ENCODE measurements at regions not wholly inside any gene's neighbourhood (a gene's known extent, or its start where the extent isn't known, plus 50 kb on each side); places are given as distances from the start of the nearest gene placed in this dataset.

- DNase-seq = no peak
- intact Hi-C loops (cut with DNase I) = no loop called here
Observed at GRCh38 chr1:4395676-4396075, 258.7 kb upstream of the AJAP1 start.

- peak in 34 of 42 donors; percentile 10 to 69 (median 34) for DNase-seq
- intact Hi-C loops (cut with DNase I) = no loop called here
Observed at GRCh38 chr1:4396551-4396950, 257.9 kb upstream of the AJAP1 start.

GRCh38 chr1:4397196-4397595 lies 257.2 kb upstream of the AJAP1 start:
- intact Hi-C loops (cut with DNase I) = no loop called here
- peak in 39 of 42 donors; percentile 7 to 79 (median 40) for DNase-seq

- DNase-seq = no peak
- intact Hi-C loops (cut with DNase I) = no loop called here
Observed at GRCh38 chr1:4402032-4402431, 252.4 kb upstream of the AJAP1 start.

DNA sequence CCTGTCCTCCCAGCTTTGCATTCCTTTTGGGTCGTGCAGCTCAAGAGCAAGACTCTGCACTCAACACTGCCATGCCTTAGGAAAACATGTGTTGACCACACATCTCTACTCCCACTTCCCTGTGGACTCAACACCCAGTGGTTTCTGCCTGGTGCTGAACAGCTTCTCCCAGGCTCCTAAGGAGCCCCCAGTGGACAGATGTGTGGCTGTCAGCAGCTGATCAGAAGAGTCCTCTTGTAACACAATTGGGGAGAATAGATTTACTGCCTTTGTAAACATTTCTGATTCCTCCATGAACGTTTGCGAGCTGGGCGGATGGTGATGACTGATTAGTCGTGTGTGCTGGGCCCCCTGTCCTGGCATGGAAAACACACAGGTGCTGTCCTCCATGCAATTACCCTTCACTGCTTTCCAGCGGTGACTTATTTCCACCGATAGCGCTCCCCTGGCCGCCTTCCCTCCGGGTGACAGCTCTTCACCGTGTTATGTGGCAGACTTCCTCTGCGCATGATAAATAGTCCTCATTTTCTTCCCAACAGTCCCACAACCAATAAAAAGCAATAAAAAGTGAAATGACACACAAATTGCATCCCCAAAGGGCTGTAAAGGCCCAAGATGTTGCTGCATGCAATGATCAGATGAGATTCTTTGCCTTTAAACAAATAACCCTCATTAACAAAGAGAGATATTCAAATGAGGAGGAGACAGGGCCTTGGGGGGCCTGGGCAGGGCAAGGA lies 249.4 kb upstream of the AJAP1 start:
- DNase-seq = no peak
- intact Hi-C loops (cut with DNase I) = no loop called here

GRCh38 chr1:4407851-4408250 lies 246.6 kb upstream of the AJAP1 start:
- intact Hi-C loops (cut with DNase I) = no loop called here
- DNase-seq = no peak

DNA sequence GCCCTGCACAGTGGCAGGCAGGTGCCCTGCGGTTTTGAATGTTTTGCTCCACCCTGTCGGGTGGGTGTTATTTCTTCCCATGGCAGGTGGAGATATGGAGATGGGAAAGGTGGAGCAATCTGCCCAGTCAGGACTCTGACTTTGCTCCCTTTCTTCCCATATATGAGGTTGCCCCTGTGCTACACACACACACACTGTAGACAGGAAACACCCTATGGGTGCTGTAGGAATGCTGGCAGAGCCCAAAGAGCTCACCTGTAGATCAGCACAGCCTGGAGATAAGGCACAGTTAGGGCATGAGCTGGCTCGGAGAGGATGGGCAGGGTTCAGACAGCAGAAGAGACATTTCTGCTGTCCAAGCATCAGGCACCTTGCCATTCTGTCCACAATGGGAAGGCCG lies 246.0 kb upstream of the AJAP1 start:
- intact Hi-C loops (cut with DNase I) = no loop called here
- no peak for DNase-seq

- no peak for DNase-seq
- intact Hi-C loops (cut with DNase I) = no loop called here
Observed at GRCh38 chr1:4411862-4412261, 242.5 kb upstream of the AJAP1 start.

- no peak for DNase-seq
- intact Hi-C loops (cut with DNase I) = no loop called here
Observed at GRCh38 chr1:4415476-4415875, 238.9 kb upstream of the AJAP1 start.

- intact Hi-C loops (cut with DNase I) = no loop called here
- DNase-seq = no peak
Observed at GRCh38 chr1:4416189-4416588, 238.2 kb upstream of the AJAP1 start.

GRCh38 chr1:4418021-4418420 lies 236.4 kb upstream of the AJAP1 start:
- DNase-seq = no peak
- intact Hi-C loops (cut with DNase I) = no loop called here

DNA sequence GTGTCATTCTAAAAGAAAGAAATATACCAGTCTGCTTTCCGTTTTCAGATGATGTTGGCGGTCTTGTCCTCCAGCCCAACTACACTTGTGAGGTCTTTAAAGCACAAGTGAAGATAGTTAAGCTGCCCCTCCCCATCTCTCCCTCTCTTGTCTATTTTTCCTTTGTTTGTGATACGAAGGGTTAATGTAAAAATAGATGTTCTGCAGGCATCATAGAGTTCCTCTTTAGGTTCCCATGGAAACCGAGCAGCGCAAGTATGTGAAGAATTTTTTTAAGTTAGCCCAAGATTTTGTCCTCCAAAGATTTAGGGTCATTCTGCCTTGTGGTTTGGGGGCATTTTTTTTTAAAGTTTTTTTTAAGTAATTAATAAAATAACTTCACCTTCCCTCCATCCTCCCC lies 232.4 kb upstream of the AJAP1 start:
- DNase-seq = no peak

DNA sequence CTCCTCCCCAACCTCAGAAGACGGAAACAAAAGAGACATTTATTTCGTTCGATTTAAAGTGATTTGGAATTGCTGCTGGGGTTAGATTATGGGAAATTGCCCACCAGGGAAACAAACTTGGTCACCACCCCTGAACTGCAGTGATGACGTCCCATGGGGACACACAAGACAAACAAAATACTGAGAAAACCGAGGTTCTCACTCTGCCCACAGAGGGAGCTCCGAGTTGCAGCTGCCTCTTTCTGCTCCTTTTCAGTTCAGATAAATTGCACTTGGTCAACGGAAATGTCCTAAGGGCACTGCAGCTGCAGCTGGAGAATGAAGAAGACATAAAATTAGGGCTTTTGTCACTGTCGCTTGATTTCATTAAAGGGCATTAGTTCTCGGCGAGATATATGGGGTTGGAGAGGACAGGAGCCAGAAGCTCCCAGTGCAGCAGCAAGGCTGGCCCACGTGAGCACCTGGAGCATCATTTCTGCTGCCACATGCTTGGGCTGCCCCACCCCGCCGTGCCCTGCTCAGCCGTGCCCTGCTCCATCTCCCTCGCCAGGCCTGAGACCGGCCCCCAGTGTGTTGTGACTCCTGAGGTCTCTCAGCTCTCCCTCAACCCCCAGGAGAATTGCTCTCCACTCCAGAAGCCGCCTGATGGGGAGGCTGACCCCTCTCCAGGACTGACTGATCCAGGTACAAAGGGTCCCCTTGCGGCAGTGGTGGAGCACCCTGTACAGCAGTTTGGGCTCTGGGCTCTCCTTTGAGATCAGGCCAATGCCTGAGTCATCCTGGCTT lies 231.7 kb upstream of the AJAP1 start:
- intact Hi-C loops (cut with DNase I) = no loop called here
- DNase-seq = peak in 10 of 42 donors; percentile 13 to 48 (median 23)

More for the DNA sequence above, 232.4 kb upstream of the AJAP1 start:
- intact Hi-C loops (cut with DNase I) = no loop called here

DNA sequence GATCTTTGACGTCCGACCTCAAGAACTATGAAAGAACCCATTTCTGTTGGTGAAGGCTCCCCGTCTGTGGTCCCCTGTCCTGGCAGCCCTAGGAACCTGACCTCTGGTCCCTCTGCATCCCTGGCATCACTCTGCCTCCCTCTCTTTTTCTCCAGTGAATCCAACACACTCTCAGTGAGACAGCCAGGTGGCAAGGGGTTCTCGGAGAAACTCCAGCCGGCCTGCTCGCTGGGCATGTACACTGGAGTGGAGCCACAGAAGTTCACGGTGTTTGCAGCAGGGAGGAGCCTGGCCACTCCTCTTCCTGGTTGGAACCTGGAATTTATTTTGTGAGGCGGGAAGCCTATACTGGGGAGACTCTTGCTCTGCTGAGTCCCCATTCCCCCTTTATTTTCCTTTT lies 230.2 kb upstream of the AJAP1 start:
- intact Hi-C loops (cut with DNase I) = no loop called here
- DNase-seq = no peak

DNA sequence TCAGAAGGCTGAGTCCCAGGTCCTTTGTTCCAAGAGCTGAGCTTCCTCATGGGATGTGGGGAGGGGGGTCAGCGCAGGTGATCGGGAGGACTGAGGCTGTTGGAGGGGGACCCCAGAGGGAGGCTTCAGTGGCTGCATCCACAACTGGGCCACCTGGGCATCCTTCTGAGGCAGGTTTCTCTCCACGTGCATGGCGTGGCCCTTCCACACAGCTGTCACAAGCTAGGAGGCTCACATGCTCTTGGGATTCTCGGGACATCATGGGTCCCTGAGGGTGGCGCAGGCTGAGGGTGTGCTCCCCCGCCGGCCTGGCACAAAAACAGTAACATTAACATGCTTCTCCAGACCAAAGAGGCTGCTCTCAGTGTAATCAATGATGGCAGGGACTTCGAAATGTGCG lies 229.6 kb upstream of the AJAP1 start:
- no peak for DNase-seq
- intact Hi-C loops (cut with DNase I) = no loop called here

DNA sequence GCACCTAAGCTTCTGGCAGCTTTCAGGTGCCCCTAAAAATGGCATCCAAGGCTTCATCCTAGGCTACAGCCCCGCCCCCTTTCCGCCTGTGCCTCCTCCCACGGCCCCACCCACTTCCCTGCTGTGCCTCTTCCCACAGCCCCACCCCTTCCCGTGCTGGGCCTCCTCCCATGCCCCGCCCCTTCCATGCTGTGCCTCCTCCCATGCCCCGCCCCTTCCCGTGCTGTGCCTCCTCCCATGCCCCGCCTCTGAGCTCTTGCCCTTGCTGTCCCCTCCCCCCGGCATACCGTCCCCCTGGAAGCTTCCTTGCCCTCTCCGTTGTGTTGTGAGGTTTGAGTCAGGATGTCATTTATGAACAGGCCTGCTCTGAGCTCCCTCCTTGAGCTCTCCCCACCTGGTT lies 228.5 kb upstream of the AJAP1 start:
- DNase-seq = no peak

DNA sequence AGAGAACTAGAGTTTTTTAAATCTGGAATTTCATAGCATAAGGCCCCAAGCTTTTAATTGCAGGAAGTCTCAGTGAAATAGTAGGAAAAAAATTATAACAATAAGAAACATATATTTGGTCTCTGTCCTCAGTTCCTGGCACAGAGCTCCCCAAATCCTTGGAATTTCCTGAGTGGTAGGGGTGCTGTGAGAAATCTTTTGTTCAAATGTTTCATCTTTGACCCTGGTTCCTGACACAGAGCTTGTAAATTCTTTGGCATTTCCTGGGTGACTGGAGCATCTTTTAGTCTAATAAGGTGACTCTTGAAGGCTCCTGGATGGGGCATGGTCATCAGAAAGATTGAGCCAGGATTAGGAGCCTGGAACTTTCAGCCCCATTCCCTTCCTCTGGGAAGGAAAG lies 225.7 kb upstream of the AJAP1 start:
- intact Hi-C loops (cut with DNase I) = no loop called here
- no peak for DNase-seq

More for the DNA sequence above, 228.5 kb upstream of the AJAP1 start:
- intact Hi-C loops (cut with DNase I) = no loop called here

DNA sequence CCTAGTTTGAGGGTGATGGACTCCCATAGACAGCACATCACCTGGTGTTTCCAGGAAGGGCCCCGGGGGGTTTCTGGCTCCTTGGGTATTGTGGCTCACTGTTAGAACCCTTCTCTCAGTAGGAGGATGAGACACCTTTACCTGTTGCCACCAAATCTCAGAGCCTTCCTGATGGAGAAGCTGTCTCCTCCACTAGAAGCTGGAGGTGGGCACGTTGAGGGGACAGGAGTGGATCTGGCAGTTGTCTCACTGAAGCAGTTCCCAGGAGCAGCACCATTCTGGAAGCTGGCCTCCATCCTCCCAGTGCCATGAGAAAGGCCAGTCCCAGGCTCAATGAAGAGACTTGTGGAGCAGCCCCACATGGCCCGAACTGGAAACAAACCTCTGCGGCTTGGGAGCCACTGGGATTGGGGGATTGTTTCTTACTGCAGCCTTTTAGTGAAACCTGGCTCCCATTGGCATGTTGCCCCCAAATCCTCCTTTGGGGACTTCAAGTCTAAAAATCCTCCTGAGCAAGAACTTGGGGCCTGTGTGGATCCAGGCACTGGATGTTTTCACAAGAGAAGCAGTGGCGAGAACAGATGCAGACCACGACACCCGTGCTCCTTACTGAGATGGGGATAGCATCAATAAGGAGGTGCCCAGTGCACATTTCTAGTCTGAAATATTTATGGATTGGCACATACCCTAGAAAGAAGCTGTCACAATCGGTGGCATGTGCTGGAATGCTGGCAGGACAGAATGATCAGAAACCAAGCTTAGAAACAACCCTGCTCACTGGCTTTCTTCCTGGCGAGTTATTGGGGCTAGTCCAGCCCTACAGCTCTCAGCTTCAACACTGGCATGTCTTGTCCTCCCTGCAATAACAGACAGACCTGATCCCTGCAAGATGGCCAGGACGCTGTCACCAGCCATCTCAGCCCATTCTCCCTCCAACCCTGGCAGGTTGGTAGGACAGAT lies 223.7 kb upstream of the AJAP1 start:
- intact Hi-C loops (cut with DNase I) = no loop called here
- DNase-seq = peak in 1 of 42 donors; percentile 2

DNA sequence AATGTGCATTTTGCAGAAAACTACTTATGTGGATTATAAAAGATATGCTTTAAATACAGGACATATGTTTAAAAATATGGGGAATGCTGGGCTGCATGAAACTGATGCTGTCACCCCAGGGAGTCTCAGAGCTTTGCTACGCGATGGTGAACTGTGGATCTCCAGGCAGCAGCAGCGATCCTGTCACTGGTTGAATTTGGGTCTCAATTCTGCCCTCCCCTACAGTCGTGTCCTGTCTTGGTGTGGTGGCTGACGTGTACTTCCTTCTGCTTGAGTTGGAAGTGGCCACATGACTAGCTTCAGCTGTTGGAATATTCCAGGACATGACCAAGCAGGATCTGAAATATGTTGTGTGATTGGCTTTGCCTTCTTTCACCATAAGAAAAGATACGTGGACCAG lies 222.9 kb upstream of the AJAP1 start:
- intact Hi-C loops (cut with DNase I) = no loop called here

DNA sequence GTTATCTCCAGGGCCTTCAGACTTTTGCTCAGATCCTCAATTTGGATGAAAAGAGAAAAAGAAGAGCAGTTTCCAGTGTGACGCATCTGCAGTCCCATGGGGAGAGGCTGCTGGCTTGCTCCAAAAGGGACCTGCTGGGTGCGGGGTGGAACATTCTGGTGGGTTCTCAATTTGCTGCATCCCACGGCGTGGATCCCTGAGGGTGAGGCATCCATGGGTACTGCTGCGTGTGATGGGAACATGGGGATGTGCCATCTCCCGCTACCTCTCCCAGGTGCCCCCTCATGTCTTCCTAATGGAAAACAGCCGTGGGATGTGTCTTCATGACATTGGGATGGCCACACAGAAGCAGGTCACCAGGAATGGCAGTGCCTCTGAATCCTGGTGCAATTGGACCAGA lies 221.3 kb upstream of the AJAP1 start:
- DNase-seq = no peak
- intact Hi-C loops (cut with DNase I) = no loop called here

More for the DNA sequence above, 222.9 kb upstream of the AJAP1 start:
- no peak for DNase-seq

Data from head of caudate nucleus (tissue), 42 donors.